ENCODE measurements at regions not wholly inside any gene's neighbourhood (a gene's known extent, or its start where the extent isn't known, plus 50 kb on each side); places are given as distances from the start of the nearest gene placed in this dataset.
"Not testable (repeated sequence)": the region's sequence is repeated elsewhere in the genome, so short reads cannot be mapped to it uniquely, and the experiment has no call there.

- Mint-ChIP-seq H3K36me3 (ENCODE audit: low read depth) (peaks cover 2% of the 10 kb centered on the region), H3K4me1 (peaks cover 40% of the 10 kb centered on the region), H3K4me3 (no peak overlapping the region), H3K27ac (peak overlapping the region; percentile 27), H3K9me3 (peaks cover 2% of the 10 kb centered on the region), H3K27me3 (no peaks in the 10 kb centered on the region)
- DNase-seq (no peak), ATAC-seq (no peak)
These were observed 68.8 kb downstream of the ATXN3L start for GRCh38 chrX:13250826-13251580.

GRCh38 chrX:13248867-13249486, 70.9 kb downstream of the ATXN3L start:
- H3K9me3 Mint-ChIP-seq, result no peaks in the 10 kb centered on the region

GRCh38 chrX:13239272-13239671, 80.6 kb downstream of the ATXN3L start:
- H3K4me1 Mint-ChIP-seq, result no peaks in the 10 kb centered on the region
- H3K9me3 Mint-ChIP-seq, result no peaks in the 10 kb centered on the region
- no peaks in the 10 kb centered on the region for H3K27me3 Mint-ChIP-seq
- no peak overlapping the region for H3K27ac Mint-ChIP-seq
- no peak for DNase-seq
- no peaks in the 10 kb centered on the region for H3K36me3 Mint-ChIP-seq (ENCODE audit: low read depth)
- ATAC-seq, result no peak
- H3K4me3 Mint-ChIP-seq, result no peak overlapping the region

More at GRCh38 chrX:13248867-13249486, 70.9 kb downstream of the ATXN3L start:
- no peaks in the 10 kb centered on the region for H3K36me3 Mint-ChIP-seq (ENCODE audit: low read depth)
- peaks cover 22% of the 10 kb centered on the region for H3K4me1 Mint-ChIP-seq
- no peak for DNase-seq
- no peak overlapping the region for H3K4me3 Mint-ChIP-seq
- no peak for ATAC-seq
- no peaks in the 10 kb centered on the region for H3K27me3 Mint-ChIP-seq
- no peak overlapping the region for H3K27ac Mint-ChIP-seq

GRCh38 chrX:13235930-13236329, 83.9 kb downstream of the ATXN3L start:
- Mint-ChIP-seq H3K36me3 (ENCODE audit: low read depth) (no peaks in the 10 kb centered on the region), H3K27ac (no peak overlapping the region), H3K27me3 (no peaks in the 10 kb centered on the region), H3K4me1 (peaks cover 4% of the 10 kb centered on the region), H3K4me3 (no peak overlapping the region), H3K9me3 (no peaks in the 10 kb centered on the region)
- no peak for ATAC-seq
- DNase-seq, result no peak

- Mint-ChIP-seq H3K27me3 (no peaks in the 10 kb centered on the region), H3K36me3 (ENCODE audit: low read depth) (no peaks in the 10 kb centered on the region), H3K4me1 (peaks cover 4% of the 10 kb centered on the region), H3K9me3 (no peaks in the 10 kb centered on the region), H3K27ac (no peak overlapping the region), H3K4me3 (no peak overlapping the region)
- DNase-seq, result no peak
- no peak for ATAC-seq
These were observed 87.4 kb downstream of the ATXN3L start for GRCh38 chrX:13232484-13232883.

GRCh38 chrX:13226214-13226613, 93.6 kb downstream of the ATXN3L start:
- H3K27ac Mint-ChIP-seq, result no peak overlapping the region
- no peak overlapping the region for H3K4me3 Mint-ChIP-seq
- H3K27me3 Mint-ChIP-seq, result no peaks in the 10 kb centered on the region
- ATAC-seq (no peak), DNase-seq (no peak)
- no peaks in the 10 kb centered on the region for H3K36me3 Mint-ChIP-seq (ENCODE audit: low read depth)
- H3K9me3 Mint-ChIP-seq, result no peaks in the 10 kb centered on the region
- peaks cover under 1% of the 10 kb centered on the region for H3K4me1 Mint-ChIP-seq

GRCh38 chrX:13223868-13224567, 95.8 kb downstream of the ATXN3L start:
- H3K4me3 Mint-ChIP-seq, result no peak overlapping the region
- no peaks in the 10 kb centered on the region for H3K9me3 Mint-ChIP-seq
- no peak overlapping the region for H3K27ac Mint-ChIP-seq
- ATAC-seq (no peak), DNase-seq (no peak)
- no peaks in the 10 kb centered on the region for H3K27me3 Mint-ChIP-seq
- H3K36me3 Mint-ChIP-seq (ENCODE audit: low read depth), result no peaks in the 10 kb centered on the region
- H3K4me1 Mint-ChIP-seq, result peaks cover 6% of the 10 kb centered on the region

GRCh38 chrX:13220916-13221315, 98.9 kb downstream of the ATXN3L start:
- Mint-ChIP-seq H3K27ac (no peak overlapping the region), H3K36me3 (ENCODE audit: low read depth) (no peaks in the 10 kb centered on the region), H3K27me3 (no peaks in the 10 kb centered on the region), H3K4me3 (no peak overlapping the region), H3K4me1 (peaks cover 6% of the 10 kb centered on the region), H3K9me3 (no peaks in the 10 kb centered on the region)
- ATAC-seq (no peak), DNase-seq (no peak)

GRCh38 chrX:13219991-13220764, 99.7 kb downstream of the ATXN3L start:
- Mint-ChIP-seq H3K36me3 (ENCODE audit: low read depth) (no peaks in the 10 kb centered on the region), H3K4me3 (no peak overlapping the region), H3K4me1 (peaks cover 6% of the 10 kb centered on the region), H3K27me3 (no peaks in the 10 kb centered on the region), H3K27ac (no peak overlapping the region), H3K9me3 (no peaks in the 10 kb centered on the region)
- no peak for DNase-seq
- ATAC-seq, result no peak

GRCh38 chrX:13218758-13219157, 101.1 kb downstream of the ATXN3L start:
- DNase-seq (no peak), ATAC-seq (no peak)
- Mint-ChIP-seq H3K27ac (no peak overlapping the region), H3K36me3 (ENCODE audit: low read depth) (no peaks in the 10 kb centered on the region), H3K27me3 (no peaks in the 10 kb centered on the region), H3K4me3 (no peak overlapping the region), H3K4me1 (peaks cover 6% of the 10 kb centered on the region), H3K9me3 (no peaks in the 10 kb centered on the region)

GRCh38 chrX:13216139-13216538, 103.7 kb downstream of the ATXN3L start:
- no peak for ATAC-seq
- no peaks in the 10 kb centered on the region for H3K9me3 Mint-ChIP-seq
- no peak for DNase-seq
- no peak overlapping the region for H3K27ac Mint-ChIP-seq
- H3K4me3 Mint-ChIP-seq, result no peak overlapping the region
- no peaks in the 10 kb centered on the region for H3K27me3 Mint-ChIP-seq
- H3K36me3 Mint-ChIP-seq (ENCODE audit: low read depth), result no peaks in the 10 kb centered on the region
- peaks cover 5% of the 10 kb centered on the region for H3K4me1 Mint-ChIP-seq

- H3K4me3 Mint-ChIP-seq, result no peak overlapping the region
- DNase-seq, result no peak
- no peaks in the 10 kb centered on the region for H3K9me3 Mint-ChIP-seq
- H3K27me3 Mint-ChIP-seq, result no peaks in the 10 kb centered on the region
- no peak for ATAC-seq
- H3K36me3 Mint-ChIP-seq (ENCODE audit: low read depth), result no peaks in the 10 kb centered on the region
- peaks cover 2% of the 10 kb centered on the region for H3K4me1 Mint-ChIP-seq
- no peak overlapping the region for H3K27ac Mint-ChIP-seq
These were observed 104.1 kb downstream of the ATXN3L start for GRCh38 chrX:13215729-13216128.

GRCh38 chrX:13212191-13212651, 107.6 kb downstream of the ATXN3L start:
- DNase-seq, result no peak
- no peak overlapping the region for H3K4me3 Mint-ChIP-seq
- no peaks in the 10 kb centered on the region for H3K9me3 Mint-ChIP-seq
- no peaks in the 10 kb centered on the region for H3K27me3 Mint-ChIP-seq
- no peaks in the 10 kb centered on the region for H3K4me1 Mint-ChIP-seq
- no peaks in the 10 kb centered on the region for H3K36me3 Mint-ChIP-seq (ENCODE audit: low read depth)
- no peak overlapping the region for H3K27ac Mint-ChIP-seq
- no peak for ATAC-seq

GRCh38 chrX:13210142-13210541, 109.7 kb downstream of the ATXN3L start:
- H3K27ac Mint-ChIP-seq; H3K27me3 Mint-ChIP-seq; DNase-seq; H3K9me3 Mint-ChIP-seq; H3K4me1 Mint-ChIP-seq; H3K4me3 Mint-ChIP-seq; H3K36me3 Mint-ChIP-seq (ENCODE audit: low read depth); ATAC-seq: not testable (repeated sequence)

Measured in activated naive CD8-positive, alpha-beta T cell treated with anti-CD3 and anti-CD28 coated beads, Interleukin-2, amount 50 U/mL, for 24 hours (primary cell).